HG03439 (cell line): ENCODE measurements at regions not wholly inside any gene's neighbourhood (a gene's known extent, or its start where the extent isn't known, plus 50 kb on each side); places are given as distances from the start of the nearest gene placed in this dataset.

Experiments
- ATAC-seq: cut with Tn5 transposase; IDR thresholded peaks from one replicate; pipeline ENCODE4 v1.9.1; 2021; ENCODE audit warnings: mild to moderate bottlenecking, moderate library complexity; ENCODE audit not compliant: unreplicated experiment

DNA sequence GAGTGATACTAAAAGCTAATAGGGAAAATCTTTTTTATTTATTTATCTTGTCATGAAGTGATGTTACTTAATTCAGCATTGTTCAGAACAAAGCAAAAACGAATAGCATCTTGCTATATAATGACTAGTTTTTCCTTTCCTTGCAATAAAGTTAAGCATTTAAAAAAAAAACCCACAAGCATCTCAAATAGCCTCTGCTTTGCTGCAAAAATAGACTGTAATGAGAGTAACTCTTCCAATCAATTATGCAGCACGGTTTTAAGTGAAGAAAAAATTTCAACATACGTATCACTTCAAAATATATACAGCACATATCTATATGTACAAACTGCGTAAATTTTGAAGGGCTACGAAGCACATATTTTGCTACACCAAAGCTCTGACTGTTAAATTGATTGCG is 153.3 kb upstream of the VRK2 start:
- no peak for ATAC-seq

DNA sequence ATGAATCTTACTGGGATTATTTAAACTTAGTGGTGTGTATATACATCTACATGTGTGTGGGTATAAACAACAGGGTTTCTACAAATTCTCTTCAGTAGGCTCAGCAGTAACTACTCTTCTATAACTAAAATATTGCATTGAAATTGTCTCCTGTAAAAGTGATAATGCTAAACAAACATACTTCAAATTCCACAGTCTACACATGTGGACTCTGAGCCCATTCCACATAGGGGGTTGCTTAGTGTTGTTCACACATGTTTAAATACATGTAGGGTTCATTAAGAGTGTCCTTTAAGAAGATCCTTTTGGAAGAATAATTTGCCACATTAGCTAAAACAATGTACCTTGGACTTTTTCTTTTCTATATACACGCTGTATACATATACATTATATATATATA is 152.8 kb upstream of the VRK2 start:
- ATAC-seq, result no peak

DNA sequence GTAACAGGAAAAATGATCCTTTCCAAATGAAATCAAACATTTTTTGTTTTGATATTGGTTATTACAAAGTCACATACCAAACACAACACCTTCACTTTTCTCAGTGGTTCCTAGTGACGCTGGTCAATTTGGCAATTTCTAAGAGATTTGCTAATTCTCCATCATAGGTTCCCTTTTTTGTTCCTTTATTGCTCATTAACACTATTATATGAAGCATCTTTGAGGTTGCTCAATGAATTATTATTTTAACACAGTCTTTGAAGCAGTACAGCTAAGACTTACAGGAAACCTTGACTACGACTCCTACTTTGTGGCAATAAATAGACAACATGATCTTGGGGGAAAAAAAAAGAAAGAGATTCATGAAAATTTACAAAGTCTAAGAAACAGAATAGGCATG is 152.2 kb upstream of the VRK2 start:
- ATAC-seq, result no peak

DNA sequence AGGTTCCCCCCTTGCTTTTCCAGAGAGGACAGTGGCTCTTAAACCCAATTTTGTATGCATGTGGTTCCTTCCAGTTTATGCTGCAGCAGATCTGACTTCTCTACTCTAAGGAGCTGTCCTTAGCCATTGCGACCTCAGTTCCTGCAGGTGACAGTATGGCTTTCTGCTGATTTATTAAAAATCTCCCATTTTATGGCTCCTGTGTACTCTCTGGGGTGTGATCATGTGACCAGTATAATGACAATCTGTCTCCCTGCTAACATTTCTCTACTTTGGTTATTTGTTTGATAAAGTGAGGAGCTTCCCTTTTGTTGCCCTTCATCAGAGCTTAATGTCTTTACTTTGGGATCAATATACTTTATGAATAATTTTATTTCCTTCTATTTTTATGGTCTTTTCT is 148.7 kb upstream of the VRK2 start:
- no peak for ATAC-seq

DNA sequence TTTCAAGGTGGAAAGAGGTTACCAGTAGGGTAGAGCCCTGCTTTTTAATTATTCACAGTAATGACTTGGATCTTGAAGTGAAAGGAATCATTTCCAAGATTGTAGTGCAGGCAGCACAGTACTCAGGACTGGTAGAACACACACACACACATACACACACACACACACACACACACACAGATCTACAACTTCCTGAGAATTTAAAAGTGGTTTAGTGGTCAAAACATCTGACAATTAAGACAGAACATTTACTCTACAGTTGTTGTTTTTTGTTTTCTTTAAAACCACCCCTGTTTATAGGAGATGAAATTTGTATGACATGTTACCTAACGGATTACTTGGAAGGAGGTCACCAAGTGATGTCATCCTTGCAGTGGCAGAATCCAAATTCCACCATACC is 146.7 kb upstream of the VRK2 start:
- ATAC-seq, result no peak

DNA sequence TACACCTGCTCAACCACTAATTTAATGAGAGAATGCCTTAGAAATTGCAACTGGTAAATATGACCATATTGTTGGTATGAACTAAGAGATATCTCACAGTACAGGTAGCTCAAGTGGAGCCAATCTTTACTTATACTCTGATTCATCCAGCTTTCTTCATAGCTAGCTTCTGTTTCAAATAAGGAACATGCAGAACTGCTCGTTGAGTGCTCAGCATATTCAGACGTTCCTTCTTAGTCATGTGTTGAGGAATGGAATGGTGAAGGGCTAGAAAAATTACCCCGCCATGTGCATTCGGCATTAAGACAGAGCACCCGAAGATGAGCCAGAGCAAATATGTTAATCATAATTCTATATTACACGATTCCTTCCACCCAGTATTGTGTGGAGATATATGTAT is 144.0 kb upstream of the VRK2 start:
- ATAC-seq, result no peak

DNA sequence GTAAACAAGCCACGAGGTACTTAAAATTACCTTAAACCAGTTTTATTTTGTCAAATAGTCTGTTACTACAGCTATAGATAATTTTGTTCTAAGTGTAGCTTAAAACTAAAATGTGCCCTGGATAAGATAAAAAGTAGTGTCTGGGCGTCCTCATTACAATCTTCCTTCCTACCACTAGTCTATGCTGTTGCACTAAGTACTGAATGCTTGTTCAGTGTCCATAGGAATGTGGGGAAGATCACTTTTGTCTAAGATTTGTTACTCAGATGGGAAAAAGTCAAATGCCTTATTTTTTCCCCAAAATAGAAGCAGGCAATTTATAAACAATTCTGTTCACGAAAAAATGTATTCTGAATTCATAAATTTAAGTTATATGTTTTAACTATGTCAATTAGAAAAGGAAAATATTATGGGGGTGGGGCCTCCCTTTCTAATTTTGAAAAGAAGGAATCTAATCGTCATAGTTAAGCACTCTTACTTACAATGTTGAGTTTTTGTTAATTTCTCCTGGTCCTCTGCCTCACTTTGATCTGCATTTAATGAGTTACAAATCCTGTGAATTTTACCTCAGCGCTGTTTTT is 140.4 kb upstream of the VRK2 start:
- ATAC-seq, result peak; percentile 75

DNA sequence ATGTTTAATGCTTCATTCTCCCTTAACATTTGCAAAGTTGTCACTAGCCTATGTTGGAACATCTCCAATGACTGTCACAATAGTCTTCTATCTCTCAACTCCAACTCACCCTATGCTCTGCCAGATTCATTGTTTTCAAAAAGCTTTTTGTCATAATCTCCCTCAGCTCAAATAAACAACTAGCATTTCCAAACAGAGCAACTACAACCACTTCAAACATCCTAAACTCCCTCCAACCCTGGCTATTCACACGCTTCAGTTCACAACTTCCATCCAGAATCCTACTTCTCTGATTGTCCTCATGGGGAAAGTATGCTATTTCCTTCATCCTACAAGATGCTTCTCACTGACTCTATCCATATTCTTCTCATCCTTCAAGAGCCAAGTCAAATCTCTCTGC is 139.2 kb upstream of the VRK2 start:
- ATAC-seq, result no peak

DNA sequence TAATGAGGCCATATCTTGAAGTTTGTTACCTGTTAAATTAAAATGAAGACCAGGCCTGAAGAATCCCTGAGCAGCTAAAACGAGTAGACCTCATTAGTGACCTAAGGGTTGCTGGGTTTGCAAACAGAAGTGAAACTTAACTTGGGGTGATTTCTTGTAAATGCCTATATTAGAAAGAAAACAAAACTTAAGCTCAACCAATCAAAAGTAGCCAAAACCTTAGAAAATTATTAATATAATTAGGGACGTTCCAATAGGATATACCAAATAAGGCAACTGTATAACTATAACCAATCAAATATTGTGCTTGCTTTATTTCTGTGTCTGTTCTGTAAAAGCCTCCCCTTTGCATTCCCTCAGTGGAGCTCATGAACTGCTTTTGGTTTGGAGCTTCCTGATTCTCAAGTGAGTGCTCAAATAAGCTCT is 137.9 kb upstream of the VRK2 start:
- ATAC-seq, result peak; percentile 80

DNA sequence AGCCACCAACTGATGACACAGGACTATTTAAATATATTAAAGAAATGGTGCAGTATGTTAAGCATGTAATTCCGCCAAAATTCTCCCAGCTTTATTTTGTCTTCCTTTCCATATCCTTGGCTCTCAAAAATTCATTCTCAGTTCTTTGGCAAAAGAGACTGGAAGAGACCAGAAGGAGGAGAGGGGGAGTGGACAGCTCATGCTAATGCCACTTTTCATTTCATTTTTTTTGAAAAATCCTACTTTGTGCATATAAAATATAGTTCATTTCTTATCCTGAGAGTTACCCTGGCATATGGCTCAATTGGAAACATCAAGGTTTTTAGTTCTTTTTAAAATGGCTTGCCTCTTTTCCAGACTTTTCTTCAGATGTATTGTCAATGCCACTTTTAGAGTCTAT is 128.5 kb upstream of the VRK2 start:
- ATAC-seq, result no peak

DNA sequence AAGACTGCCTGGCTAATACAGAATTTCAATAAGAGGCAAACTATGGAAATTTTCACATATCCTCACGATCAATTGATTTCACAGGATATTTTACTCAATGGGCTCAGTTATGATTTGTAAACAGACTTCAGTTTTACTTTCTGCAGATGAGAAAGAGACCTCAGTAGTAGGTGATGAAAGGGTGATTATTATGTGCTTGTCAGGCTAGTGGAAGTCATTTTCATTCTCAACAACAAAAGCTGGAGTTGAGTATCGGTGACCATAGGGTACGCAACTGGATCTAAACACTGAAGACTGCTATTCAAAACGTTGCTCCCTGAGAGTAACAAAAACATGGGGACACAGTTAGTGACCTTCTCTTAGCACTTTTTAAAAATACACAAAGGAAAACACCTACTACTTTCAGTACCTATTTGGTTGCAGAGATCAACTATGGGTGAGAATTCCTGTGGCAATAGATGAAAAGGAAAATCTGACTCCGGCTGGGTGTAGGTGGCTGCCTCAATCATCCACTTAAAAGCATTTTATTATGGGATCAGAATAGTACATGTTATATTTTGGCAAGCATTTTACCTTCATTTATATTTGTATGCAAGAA is 126.2 kb upstream of the VRK2 start:
- ATAC-seq, result no peak

DNA sequence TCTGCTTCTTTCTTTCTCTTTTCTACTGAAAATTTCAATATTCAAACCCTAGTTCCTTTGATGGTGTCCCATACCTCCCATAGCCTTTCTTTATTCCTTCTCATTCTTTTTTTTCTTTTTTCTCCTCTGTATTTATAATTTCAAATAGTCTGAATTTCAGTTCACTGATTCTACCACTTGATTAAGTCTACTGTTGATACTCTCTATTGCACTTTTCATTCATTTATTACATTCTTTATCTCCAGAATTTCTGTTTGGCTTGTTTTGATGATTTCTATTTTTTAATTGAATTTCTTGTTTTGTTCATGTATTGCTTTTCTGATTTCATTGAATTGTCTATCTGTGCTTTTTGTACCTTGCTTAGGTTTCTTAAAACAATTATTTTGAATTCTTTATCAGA is 111.9 kb upstream of the VRK2 start:
- no peak for ATAC-seq

DNA sequence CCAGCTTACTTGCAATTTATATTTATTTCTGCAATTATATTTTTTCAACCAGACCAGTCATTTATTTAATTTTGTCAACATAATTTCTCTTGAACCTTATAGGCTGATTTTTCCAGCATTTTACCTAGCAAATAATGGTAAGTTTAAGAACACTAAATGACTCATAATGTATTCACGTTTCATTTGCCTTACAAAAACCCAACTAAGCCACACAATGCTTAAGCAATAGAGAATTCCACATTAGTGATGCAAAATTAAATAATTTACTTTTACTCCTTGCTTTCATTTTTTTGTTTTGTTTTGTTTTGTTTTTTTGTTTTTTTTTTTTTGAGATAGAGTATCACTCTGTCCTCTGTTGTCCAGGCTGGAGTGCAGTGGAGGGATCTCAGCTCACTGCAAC is 110.4 kb upstream of the VRK2 start:
- no peak for ATAC-seq

DNA sequence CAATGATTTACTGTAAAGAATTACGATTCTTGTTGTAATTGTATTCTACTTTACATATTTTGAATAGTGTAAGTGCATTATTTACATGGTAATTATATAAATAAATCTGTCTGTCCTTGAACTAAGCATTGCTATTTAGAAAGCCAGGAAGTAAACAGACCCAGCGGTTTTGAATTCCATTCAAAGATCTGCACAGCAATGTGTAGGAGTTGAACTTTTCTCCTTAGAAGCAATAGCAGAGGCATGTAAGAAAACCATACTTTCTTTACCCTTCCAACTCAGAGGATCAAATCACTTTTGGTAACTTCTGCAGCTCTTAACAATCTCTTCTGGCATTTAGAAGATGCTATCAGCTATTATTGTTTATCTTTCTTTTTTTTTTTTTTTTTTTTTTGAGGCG is 109.2 kb upstream of the VRK2 start:
- no peak for ATAC-seq

DNA sequence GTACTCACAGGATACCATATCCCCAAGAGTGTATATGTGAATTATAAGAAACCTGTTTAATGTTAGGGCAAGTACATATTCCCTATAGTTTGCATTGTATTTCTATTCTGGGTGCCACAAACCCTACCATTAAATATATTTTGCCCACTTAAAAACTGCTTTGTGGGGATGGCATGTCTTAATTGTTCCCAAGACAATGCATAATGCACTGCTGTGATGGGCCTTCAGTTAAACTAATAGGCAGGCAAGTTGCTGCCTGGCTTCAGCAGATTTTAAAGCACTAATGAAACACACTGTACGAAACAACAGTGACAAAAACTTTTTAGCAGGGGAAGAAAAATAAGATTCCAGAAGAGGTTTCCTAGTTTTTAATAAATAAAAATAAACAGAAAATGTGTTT is 104.8 kb upstream of the VRK2 start:
- no peak for ATAC-seq

DNA sequence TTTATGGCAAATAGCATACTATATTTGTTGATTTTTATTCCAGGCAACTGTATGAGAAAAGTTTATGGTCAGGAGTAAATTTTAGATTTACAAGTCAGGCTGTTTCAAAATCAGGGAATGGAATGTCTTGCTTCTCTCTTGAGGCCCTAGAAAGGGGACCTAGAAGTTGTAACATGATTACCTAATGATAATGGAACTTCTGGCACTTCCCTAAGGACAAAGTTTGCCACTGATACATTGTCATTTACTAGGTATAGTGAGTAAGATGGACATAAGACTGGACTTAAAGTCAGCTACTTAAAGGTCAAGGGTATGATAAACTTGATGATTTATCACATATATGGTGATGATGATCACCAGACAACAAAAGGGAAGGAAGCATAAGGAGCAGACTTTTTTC is 103.3 kb upstream of the VRK2 start:
- ATAC-seq, result no peak

DNA sequence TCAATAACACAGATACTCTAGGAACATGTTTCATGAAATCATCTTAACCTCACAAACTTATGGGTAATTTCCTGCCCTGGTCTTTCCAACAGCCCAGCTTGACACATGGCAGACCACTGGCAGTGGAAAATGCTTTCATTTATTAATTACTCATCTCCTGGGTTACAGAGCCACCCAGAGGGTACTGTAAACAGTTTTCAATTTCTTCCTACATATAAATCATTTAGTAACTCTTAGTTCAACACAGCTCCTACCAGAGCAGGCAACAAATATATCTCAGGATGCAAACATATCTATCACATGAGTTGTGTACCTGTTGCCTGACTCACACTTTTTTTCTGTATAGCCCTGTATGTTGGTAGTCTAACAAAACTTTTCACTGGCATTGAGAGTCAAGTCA is 99.2 kb upstream of the VRK2 start:
- ATAC-seq, result no peak

DNA sequence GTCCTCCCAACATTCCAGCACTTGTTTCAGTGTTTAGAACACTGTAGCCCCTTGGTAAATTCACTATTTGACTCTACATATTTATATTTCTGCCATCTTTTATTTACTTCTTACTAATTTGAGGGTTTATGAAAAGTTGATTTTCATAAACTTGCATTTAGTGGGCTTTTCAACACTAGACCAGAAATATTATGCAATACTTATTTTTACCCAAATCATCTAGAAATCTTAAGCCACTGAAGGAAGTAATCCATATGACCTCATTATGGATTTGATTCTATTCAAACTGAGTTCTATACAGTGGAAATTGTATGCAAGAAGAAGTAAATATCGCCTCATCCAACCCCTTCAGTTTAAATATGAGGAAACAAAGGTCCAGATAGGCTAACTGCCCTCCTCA is 92.6 kb upstream of the VRK2 start:
- no peak for ATAC-seq

DNA sequence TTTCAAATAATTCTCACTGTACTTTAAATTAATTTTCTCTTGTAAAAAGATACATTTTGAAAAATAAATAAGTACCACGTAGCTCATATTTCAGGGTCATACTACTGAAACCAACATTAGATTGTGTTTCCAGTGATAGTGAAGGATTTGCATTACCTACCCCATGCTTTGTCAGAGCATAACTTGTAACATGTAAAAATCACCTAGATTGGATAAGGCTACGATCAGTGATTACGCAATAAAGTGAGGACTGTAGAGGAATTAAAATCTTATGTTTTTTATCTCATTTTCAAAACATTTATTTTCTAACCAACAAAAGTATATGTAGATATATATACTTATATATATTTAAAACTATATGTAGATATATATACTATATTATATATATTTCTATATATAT is 89.4 kb upstream of the VRK2 start:
- ATAC-seq, result no peak

DNA sequence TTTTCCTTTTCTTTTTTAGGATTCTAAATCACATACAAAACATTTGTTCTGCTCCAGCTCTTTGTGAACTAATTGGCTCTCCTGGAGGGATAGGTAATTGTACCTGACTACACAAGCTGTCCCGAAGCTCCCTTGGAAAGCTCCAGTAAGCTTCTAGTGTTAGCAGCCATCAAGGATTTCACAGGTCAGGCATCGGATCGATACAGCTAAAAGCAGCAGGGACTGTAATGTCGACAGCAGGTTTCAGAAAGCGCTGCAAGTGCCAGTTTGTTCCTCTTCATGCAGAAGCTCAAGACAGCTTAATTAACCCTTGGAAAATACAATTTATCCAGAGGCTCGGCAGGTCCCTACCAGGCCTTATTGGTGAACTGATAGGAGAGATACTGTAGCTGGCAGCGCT is 87.2 kb upstream of the VRK2 start:
- no peak for ATAC-seq

DNA sequence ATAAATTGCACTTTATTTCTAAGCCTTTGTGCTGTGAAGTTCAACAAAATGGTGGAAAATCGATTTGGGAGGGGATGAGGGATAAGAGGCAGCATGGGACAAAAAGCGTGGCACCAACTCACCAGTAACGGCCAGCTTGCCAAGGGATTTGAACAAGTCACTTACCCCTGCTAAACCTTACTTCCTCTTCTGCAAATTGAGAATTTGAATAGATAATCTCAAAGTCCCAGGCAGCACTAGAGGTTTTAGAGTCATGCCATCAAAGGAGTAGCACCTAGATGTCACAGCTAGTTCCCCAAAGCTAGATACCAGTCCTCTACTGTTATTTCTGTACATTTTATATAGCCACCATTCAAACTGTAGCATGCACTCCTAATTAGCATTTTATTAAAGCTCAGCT is 83.7 kb upstream of the VRK2 start:
- ATAC-seq, result no peak

DNA sequence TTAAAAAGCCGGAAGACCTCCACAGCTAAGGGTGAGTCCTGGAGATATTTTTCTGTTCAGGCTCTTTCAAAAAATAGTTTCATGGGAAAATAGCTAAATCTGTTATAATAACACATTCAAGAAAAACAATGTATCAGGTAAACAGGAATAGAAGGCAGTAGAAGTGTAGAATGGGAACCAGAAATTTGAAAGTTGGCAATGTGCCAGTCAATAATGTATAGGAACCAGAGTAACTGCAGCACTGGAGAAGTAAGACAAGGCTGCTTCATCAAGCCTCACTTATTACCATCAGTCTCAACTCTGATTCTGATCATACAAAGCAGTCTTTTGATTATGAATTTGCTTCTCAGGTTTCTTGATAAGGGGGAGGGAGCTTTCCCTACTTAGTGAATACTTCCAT is 81.4 kb upstream of the VRK2 start:
- no peak for ATAC-seq

DNA sequence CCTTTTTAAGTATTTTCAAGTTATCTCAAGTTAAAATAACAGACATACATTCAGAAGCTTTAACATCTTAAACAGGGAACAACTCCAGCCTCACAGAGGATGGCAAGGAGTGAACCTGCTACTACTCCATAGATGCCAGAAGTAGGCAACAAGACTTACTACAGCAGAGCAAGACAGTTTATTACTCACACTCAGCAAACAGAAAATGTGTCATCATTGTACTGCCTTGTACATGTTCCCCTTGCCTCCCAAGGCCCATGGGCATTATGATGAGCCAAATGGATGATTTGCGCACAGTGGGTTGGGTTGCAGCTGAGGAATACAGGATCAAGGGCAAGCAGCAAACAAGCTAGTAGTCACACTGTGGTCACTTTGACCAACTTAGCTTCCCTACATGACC is 80.6 kb upstream of the VRK2 start:
- no peak for ATAC-seq
